22Rv1 (cell line): ENCODE measurements at regions not wholly inside any gene's neighbourhood (a gene's known extent, or its start where the extent isn't known, plus 50 kb on each side); places are given as distances from the start of the nearest gene placed in this dataset.

Source experiments
- H3K27ac ChIP-seq: fragments of 450-650 bp; 2 replicates; pipeline ENCODE4 v1.5.1; 2017
- ZFX ChIP-seq: fragments of 450-650 bp; IDR thresholded peaks from 2 replicates; pipeline ENCODE4 v1.6.1; 2017; ENCODE audit warnings: antibody characterized with exemption, borderline replicate concordance
- TF ChIP-seq, protein P1 (sequence below): fragments of 450-650 bp; IDR thresholded peaks from 2 replicates; pipeline ENCODE4 v1.5.1; 2017; ENCODE audit warnings: mild to moderate bottlenecking

DNA sequence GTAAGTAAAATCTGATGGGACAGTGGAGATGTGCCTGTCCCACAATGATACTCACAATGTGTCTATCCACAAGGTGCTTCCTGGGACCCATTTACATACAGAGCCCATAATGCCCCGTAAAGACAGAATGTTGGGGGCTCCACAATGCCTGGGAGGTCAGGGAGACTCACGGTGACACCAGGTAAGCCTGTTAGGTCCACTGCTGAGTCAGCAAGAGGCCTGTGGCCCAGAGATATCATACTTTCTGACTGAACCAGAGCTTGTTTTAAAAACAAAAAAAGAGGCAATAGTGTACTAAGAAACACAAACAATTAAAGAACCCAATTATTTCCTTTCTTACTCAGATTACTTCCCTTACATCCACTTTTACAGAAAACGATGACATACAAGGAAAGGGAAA is 771.1 kb upstream of the ID2 start:
- H3K27ac ChIP-seq = no peak overlapping the region
- no peak for TF ChIP-seq ZFX
- TF ChIP-seq, protein P1, sequence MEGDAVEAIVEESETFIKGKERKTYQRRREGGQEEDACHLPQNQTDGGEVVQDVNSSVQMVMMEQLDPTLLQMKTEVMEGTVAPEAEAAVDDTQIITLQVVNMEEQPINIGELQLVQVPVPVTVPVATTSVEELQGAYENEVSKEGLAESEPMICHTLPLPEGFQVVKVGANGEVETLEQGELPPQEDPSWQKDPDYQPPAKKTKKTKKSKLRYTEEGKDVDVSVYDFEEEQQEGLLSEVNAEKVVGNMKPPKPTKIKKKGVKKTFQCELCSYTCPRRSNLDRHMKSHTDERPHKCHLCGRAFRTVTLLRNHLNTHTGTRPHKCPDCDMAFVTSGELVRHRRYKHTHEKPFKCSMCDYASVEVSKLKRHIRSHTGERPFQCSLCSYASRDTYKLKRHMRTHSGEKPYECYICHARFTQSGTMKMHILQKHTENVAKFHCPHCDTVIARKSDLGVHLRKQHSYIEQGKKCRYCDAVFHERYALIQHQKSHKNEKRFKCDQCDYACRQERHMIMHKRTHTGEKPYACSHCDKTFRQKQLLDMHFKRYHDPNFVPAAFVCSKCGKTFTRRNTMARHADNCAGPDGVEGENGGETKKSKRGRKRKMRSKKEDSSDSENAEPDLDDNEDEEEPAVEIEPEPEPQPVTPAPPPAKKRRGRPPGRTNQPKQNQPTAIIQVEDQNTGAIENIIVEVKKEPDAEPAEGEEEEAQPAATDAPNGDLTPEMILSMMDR = no peak

DNA sequence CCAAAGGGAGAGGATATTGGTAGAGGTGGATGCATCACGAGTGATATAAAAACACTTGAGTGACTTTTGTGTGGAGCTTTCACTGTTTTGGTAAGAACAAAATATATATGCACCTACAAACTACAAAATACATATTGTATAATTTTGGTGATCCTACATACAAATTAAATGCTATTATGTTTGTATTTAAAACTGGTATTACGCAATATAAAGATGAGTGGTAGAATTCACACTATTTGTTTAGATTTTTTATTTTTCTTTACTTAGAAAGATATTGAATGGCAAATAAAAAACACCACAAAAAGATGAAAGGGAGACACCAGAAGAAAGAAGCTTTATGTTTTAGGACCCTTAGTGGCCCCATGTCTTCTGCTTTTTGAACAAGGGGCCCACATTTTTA is 770.7 kb upstream of the ID2 start:
- TF ChIP-seq, protein P1 = no peak
- TF ChIP-seq ZFX = no peak
- H3K27ac ChIP-seq = no peak overlapping the region

DNA sequence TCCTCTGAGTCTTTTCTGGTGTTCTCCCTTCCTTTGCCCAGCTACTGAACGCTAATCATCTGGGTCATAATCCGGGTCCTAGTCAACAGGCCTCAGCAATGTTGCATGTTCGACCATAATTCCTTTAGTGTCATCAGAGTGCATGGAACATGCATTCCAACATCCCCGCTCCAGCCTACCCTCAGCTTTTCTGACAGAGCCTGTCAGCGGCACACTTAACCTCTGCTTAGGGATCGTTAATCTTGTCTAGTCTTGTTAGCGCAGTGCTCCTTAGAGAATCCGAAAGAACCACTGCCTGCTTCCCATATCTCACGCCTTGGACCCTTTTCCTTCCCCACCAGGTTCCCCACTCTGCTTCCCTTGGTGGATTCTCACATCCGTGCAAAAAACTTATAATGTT is 767.9 kb upstream of the ID2 start:
- H3K27ac ChIP-seq = no peak overlapping the region
- TF ChIP-seq ZFX = no peak
- TF ChIP-seq, protein P1 = no peak

DNA sequence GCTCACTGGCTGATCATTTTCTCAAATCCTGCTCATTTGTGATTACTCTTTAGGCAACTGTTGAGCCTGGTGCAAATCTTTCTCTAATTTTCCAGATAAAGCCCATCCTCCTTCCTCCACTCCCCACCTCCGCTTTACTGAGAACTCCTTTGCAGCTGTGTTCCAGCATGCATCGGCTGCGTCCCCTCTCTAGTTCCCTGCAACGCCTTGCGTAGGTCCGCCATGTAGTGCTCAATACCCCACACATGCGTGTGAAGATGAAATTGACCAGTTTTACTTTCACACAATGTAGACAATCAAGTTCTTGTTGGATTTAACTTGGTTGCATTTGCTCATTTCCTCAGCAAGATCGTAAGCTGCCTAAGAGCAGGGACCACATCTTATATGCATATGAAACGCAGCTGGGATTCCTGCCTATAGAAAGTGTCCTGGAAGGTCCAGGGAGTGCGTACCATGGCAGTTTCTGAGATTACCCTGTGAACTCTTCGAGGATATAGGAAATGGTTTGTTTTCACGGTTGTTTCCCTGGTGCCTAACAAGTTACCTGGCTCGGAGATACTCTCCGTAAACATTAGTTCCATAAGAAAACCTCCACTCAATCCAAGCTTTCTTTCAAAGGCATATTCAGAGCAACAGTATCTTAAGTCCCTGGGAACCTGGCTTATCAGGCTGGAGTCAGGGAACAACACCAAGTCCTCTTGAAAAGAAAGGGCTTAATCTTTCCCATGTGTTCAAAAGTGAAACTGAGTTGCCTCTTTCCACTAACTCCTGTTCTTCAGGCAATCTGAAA is 766.4 kb upstream of the ID2 start:
- no peak for TF ChIP-seq ZFX
- TF ChIP-seq, protein P1 = no peak
- H3K27ac ChIP-seq = no peak overlapping the region

DNA sequence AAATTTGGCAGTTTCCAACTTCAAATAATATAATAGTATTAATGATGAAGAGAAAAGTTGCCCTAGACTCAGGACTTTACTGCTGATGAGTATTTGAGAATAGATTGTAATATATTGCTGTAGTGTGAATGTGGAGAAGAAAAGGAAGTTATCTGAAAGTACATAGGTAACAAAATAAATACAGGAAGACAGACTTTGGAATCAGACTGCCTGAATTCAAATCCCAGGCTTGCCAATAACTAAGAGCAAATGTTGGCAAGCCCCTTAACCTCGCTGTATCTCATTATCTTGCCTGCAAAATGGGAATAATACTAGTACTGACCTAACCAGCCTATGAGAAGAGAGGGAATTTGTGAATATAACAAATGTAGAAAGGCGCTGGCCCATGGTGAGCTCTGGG is 765.2 kb upstream of the ID2 start:
- no peak for TF ChIP-seq ZFX
- TF ChIP-seq, protein P1 = no peak

DNA sequence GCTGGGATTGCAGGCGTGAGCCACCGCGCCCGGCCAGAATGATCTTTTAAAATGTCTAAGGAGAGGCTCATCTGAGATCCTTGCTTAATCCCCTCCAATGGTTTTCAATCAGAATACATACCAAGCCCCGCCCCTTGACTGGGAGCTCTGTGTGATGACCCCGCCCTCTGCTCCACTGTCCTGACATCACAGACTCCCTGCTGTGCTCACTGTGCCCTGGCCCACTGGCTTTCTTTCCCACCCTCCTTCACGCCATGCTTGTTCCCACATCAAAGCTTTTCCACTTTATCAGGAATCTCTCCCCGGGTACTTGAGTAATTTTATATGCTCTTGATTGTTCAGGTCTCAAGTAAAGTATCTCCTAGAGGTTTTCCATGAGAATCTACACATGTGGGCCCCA is 762.3 kb upstream of the ID2 start:
- TF ChIP-seq, protein P1 = no peak
- no peak overlapping the region for H3K27ac ChIP-seq

More for the DNA sequence above, 765.2 kb upstream of the ID2 start:
- no peak overlapping the region for H3K27ac ChIP-seq

DNA sequence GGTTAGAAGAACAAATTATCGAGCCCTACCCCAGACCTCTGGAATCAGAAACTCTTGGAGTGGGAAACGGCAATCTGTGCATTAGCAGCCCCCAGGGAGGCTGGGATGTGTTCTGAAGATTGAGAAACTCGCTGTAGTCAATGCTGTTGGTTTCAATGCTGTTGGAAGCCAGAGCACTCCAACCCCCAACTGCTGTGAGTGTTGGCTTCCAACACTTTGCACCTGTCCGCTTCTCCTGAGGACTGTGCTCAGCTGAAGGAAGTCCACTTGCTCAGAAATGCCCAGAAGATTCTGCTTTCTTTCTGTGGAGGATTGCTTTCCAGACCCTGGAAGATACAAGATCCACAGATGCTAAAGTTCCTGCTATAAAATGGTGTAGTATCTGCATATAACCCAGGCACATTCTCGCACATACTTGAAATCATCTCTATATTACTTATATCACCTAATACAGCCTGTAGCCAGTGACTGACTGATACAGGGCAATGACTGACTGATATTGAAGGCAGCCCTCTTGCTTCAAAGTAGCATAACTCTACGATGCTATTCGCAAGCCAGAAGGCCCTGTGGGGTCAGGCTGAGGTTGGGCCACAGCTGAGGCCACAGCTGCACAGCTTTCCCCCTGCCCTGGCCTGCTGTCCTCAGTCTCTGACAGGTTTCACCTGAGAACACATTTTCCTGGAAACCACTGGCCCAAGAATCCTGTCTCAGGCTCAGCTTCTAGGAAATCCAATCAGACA is 757.7 kb upstream of the ID2 start:
- H3K27ac ChIP-seq = no peak overlapping the region
- TF ChIP-seq ZFX = no peak
- TF ChIP-seq, protein P1 = no peak
